Gastroesophageal sphincter (tissue), 4 donors: ENCODE measurements at regions not wholly inside any gene's neighbourhood (a gene's known extent, or its start where the extent isn't known, plus 50 kb on each side); places are given as distances from the start of the nearest gene placed in this dataset.
A peak's percentile ranks its signal among the peaks of the same experiment; 100 is the strongest.

ENCODE experiments used
- ATAC-seq: fragments of 150-250 bp; one replicate; pipeline ENCODE4 v1.9.1; 2016; ENCODE audit warnings: mild to moderate bottlenecking, moderate library complexity
- H3K27ac ChIP-seq, 4 donors: fragments of 200-600 bp; sonication (generic) in 3 of 4; 1 replicate in 3 of 4; 2 replicates in 1 of 4; pipeline ENCODE4 v1.5.1; 2016 to 2019
- H3K27me3 ChIP-seq: fragments of 200-600 bp; sonication (generic); one replicate; pipeline ENCODE4 v1.5.1; 2019
- H3K36me3 ChIP-seq, 2 donors: fragments of 200-600 bp; sonication (generic); one replicate each; pipeline ENCODE4 v1.5.1; 2019; ENCODE audit warnings: control low read depth in 1 of 2
- H3K4me1 ChIP-seq, 3 donors: fragments of 200-600 bp; sonication (generic); 1 replicate in 2 of 3; 2 replicates in 1 of 3; pipeline ENCODE4 v1.5.1; 2016 to 2019; ENCODE audit warnings: control low read depth in 2 of 3
- H3K4me3 ChIP-seq, 2 donors: fragments of 200-600 bp; sonication (generic); one replicate each; pipeline ENCODE4 v1.5.1; 2019; ENCODE audit warnings: mild to moderate bottlenecking in 1 of 2, moderate library complexity in 1 of 2
- H3K9me3 ChIP-seq, 3 donors: fragments of 200-600 bp; sonication (generic); one replicate each; pipeline ENCODE4 v1.5.1; 2017 to 2019; ENCODE audit warnings: control low read depth in 2 of 3
- CTCF ChIP-seq, 4 experiments: fragments of 200-600 bp in 2 of 4; fragments of 450-650 bp in 2 of 4; sonication (generic) in 1 of 4; IDR thresholded peaks; one replicate each; pipeline ENCODE4 v1.5.1; 2017 to 2019; ENCODE audit warnings: antibody characterized with exemption in 4 of 4, mild to moderate bottlenecking in 2 of 4, moderate library complexity in 2 of 4
- EP300 ChIP-seq: sonication (generic); formaldehyde crosslinking; IDR thresholded peaks from one replicate; pipeline ENCODE4 v1.6.1; 2017; ENCODE audit warnings: antibody characterized with exemption, mild to moderate bottlenecking
- POLR2A ChIP-seq, 2 donors: fragments of 450-650 bp; IDR thresholded peaks; one replicate each; pipeline ENCODE4 v1.6.1; 2017; ENCODE audit warnings: antibody characterized with exemption in 2 of 2, mild to moderate bottlenecking in 2 of 2, moderate library complexity in 1 of 2
- POLR2AphosphoS5 ChIP-seq: sonication (generic); formaldehyde crosslinking; IDR thresholded peaks from one replicate; pipeline ENCODE4 v1.6.1; 2017; ENCODE audit warnings: antibody characterized with exemption
- WGBS, 2 donors: methylation state at CpG; one replicate each; pipeline ENCODE4 v1.1.5; 2018; ENCODE audit warnings: low coverage in 1 of 2; 5-methylcytosine and 5-hydroxymethylcytosine counted together

DNA sequence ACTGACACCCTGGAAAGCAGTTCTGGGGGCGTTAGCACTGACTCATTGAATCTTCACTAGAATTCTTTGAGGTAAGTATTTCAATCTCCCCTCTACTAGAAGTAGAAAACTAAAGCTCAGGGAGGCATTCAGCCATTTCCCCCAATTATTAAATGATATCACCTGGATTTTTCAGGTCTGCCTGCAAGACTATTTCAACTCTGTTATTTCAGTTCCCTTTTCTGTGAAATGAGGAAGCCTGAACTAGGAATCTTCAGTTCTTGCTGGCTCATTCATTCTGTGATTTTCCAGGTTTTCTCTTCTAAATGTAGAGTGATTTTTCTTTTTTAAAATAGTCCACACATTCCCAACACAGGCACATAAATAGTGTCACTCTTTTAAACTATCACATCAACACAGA lies 337.0 kb upstream of the NR5A2 start:
- TF ChIP-seq CTCF (IDR thresholded peaks at IDR 0.05) (no peak), POLR2A (IDR thresholded peaks at IDR 0.05) (no peak), POLR2AphosphoS5 (no peak), EP300 (no peak)
- no peak overlapping the region for H3K4me3 ChIP-seq
- H3K27ac ChIP-seq: no peak overlapping the region
- WGBS, 2 donors: 83 to 100% methylated on average over 1 of the region's 1 CpG
- H3K9me3 ChIP-seq: no peaks in the 10 kb centered on the region
- no peaks in the 10 kb centered on the region for H3K4me1 ChIP-seq
- H3K27me3 ChIP-seq: no peaks in the 10 kb centered on the region
- no peaks in the 10 kb centered on the region for H3K36me3 ChIP-seq
- ATAC-seq: no peak

- Histone ChIP-seq H3K36me3 (no peaks in the 10 kb centered on the region), H3K27ac (no peak overlapping the region), H3K4me1 (no peaks in the 10 kb centered on the region), H3K27me3 (no peaks in the 10 kb centered on the region), H3K4me3 (no peak overlapping the region), H3K9me3 (no peaks in the 10 kb centered on the region)
- ATAC-seq: peak; percentile 51
- TF ChIP-seq POLR2A (IDR thresholded peaks at IDR 0.05) (no peak), EP300 (no peak), CTCF (IDR thresholded peaks at IDR 0.05) (no peak), POLR2AphosphoS5 (no peak)
- 55 to 63% methylated on average over 2 to 3 of the region's 3 CpGs for whole genome bisulfite sequencing, 2 donors
These were observed 336.0 kb upstream of the NR5A2 start for GRCh38 chr1:199691540-199691939.

- H3K27ac ChIP-seq: no peak overlapping the region
- H3K9me3 ChIP-seq: no peaks in the 10 kb centered on the region
- no peak for ATAC-seq
- no peaks in the 10 kb centered on the region for H3K36me3 ChIP-seq
- no peaks in the 10 kb centered on the region for H3K27me3 ChIP-seq
- H3K4me3 ChIP-seq: no peak overlapping the region
- WGBS, 2 donors: 94 to 100% methylated on average over 2 of the region's 2 CpGs
- H3K4me1 ChIP-seq: no peaks in the 10 kb centered on the region
- TF ChIP-seq EP300: no peak
- TF ChIP-seq CTCF (IDR thresholded peaks at IDR 0.05): no peak
- no peak for TF ChIP-seq POLR2AphosphoS5
- TF ChIP-seq POLR2A (IDR thresholded peaks at IDR 0.05): no peak
These were observed 333.8 kb upstream of the NR5A2 start for GRCh38 chr1:199693724-199694123.

GRCh38 chr1:199696225-199696624 lies 331.3 kb upstream of the NR5A2 start:
- TF ChIP-seq POLR2AphosphoS5 (no peak), POLR2A (IDR thresholded peaks at IDR 0.05) (no peak), EP300 (no peak), CTCF (IDR thresholded peaks at IDR 0.05) (no peak)
- Histone ChIP-seq H3K9me3 (no peaks in the 10 kb centered on the region), H3K27ac (no peak overlapping the region), H3K27me3 (no peaks in the 10 kb centered on the region), H3K4me1 (no peaks in the 10 kb centered on the region), H3K4me3 (no peak overlapping the region), H3K36me3 (no peaks in the 10 kb centered on the region)
- 55 to 79% methylated on average over 2 of the region's 2 CpGs for WGBS, 2 donors
- no peak for ATAC-seq

- no peaks in the 10 kb centered on the region for H3K4me1 ChIP-seq
These were observed 329.3 kb upstream of the NR5A2 start for GRCh38 chr1:199698222-199698621.

More at GRCh38 chr1:199698222-199698621, 329.3 kb upstream of the NR5A2 start:
- Histone ChIP-seq H3K27ac (no peak overlapping the region), H3K27me3 (no peaks in the 10 kb centered on the region), H3K4me3 (no peak overlapping the region), H3K36me3 (no peaks in the 10 kb centered on the region), H3K9me3 (no peaks in the 10 kb centered on the region)
- ATAC-seq: no peak
- TF ChIP-seq CTCF (IDR thresholded peaks at IDR 0.05) (no peak), EP300 (no peak), POLR2A (IDR thresholded peaks at IDR 0.05) (no peak), POLR2AphosphoS5 (no peak)
